SK-N-SH (cell line): ENCODE measurements at regions not wholly inside any gene's neighbourhood (a gene's known extent, or its start where the extent isn't known, plus 50 kb on each side); places are given as distances from the start of the nearest gene placed in this dataset.

Experiments
- CTCF ChIA-PET: fragments of 300-600, 350-600 bp; formaldehyde crosslinking; extraction: SDS; loops from one replicate; lab custom pipeline; 2021; lab: Yijun Ruan, JAX
- POLR2A ChIA-PET: fragments of 350-600 bp; sonication (Branson Sonifier 250); formaldehyde crosslinking; extraction: SDS; loops from one replicate; lab custom pipeline; 2020; ENCODE audit warnings: antibody characterized with exemption, inconsistent platforms; lab: Yijun Ruan, JAX
- DNase-seq: peaks from one replicate; pipeline ENCODE4 v3.0.0; 2012
- H2AFZ ChIP-seq: fragments of 200-600 bp; sonication (generic); 2 replicates; pipeline ENCODE4 v1.8.1; 2016; ENCODE audit warnings: antibody characterized with exemption, mild to moderate bottlenecking, low read depth
- H3F3A ChIP-seq: fragments of 200-600 bp; sonication (generic); replicated peaks from 2 replicates; pipeline ENCODE3; 2016; ENCODE audit warnings: antibody characterized with exemption, mild to moderate bottlenecking; ENCODE audit not compliant: insufficient read depth
- H3K27ac ChIP-seq, 2 experiments: fragments of 200-500 bp in 1 of 2; fragments of 200-600 bp in 1 of 2; sonication (Bioruptor generic) in 1 of 2; sonication (generic), shearing (Covaris generic) in 1 of 2; 2 replicates each; pipeline versions ENCODE4 v1.5.1 to v1.6.1; 2014 to 2016; ENCODE audit warnings: low read depth in 2 of 2, inconsistent platforms in 1 of 2, low read length in 1 of 2, mild to moderate bottlenecking in 1 of 2, mixed read lengths in 1 of 2
- H3K27me3 ChIP-seq: fragments of 200-600 bp; sonication (generic), shearing (Covaris generic); 2 replicates; pipeline ENCODE4 v1.6.1; 2016; ENCODE audit warnings: mixed run types; ENCODE audit not compliant: insufficient read depth
- H3K36me3 ChIP-seq, 2 experiments: fragments of 200-500 bp in 1 of 2; fragments of 200-600 bp in 1 of 2; sonication (Bioruptor generic) in 1 of 2; sonication (generic) in 1 of 2; replicated peaks in 1 of 2; 2 replicates each; pipeline versions ENCODE3 to v1.5.1; 2014 to 2016; ENCODE audit warnings: low read length in 1 of 2, mild to moderate bottlenecking in 1 of 2; ENCODE audit not compliant: insufficient read depth in 2 of 2, control insufficient read depth in 1 of 2
- H3K4me1 ChIP-seq, 2 experiments: fragments of 200-500 bp in 1 of 2; fragments of 200-600 bp in 1 of 2; sonication (Bioruptor generic) in 1 of 2; sonication (generic), shearing (Covaris generic) in 1 of 2; 2 replicates each; pipeline versions ENCODE4 v1.5.1 to v1.6.1; 2014 to 2016; ENCODE audit warnings: low read depth in 1 of 2, low read length in 1 of 2, mixed run types in 1 of 2; ENCODE audit not compliant: insufficient read depth in 2 of 2, control insufficient read depth in 1 of 2
- H3K4me2 ChIP-seq: fragments of 200-600 bp; sonication (generic), shearing (Covaris generic); 2 replicates; pipeline ENCODE4 v1.6.1; 2017; ENCODE audit warnings: mixed run types
- H3K4me3 ChIP-seq, 2 experiments: fragments of 200-500 bp in 1 of 2; fragments of 200-600 bp in 1 of 2; sonication (Bioruptor generic) in 1 of 2; sonication (generic), shearing (Covaris generic) in 1 of 2; 2 replicates each; pipeline versions ENCODE4 v1.5.1 to v1.8.1; 2014 to 2016; ENCODE audit warnings: low read depth in 2 of 2, inconsistent platforms in 1 of 2, low read length in 1 of 2, mild to moderate bottlenecking in 1 of 2, mixed read lengths in 1 of 2, moderate library complexity in 1 of 2
- H3K79me2 ChIP-seq: fragments of 200-600 bp; sonication (generic); 2 replicates; pipeline ENCODE4 v1.8.1; 2017; ENCODE audit warnings: mild to moderate bottlenecking; ENCODE audit not compliant: insufficient read depth
- H3K9ac ChIP-seq: fragments of 200-600 bp; sonication (generic); 2 replicates; pipeline ENCODE4 v1.6.1; 2017; ENCODE audit warnings: mixed run types
- H3K9me2 ChIP-seq: fragments of 200-600 bp; sonication (generic); 2 replicates; pipeline ENCODE4 v1.6.1; 2017; ENCODE audit warnings: mixed run types
- H3K9me3 ChIP-seq: fragments of 200-600 bp; sonication (generic); 2 replicates; pipeline ENCODE4 v1.6.1; 2017; ENCODE audit warnings: mixed run types, mild to moderate bottlenecking, moderate library complexity
- H4K20me1 ChIP-seq: fragments of 200-600 bp; sonication (generic); 2 replicates; pipeline ENCODE4 v1.6.1; 2017; ENCODE audit warnings: mild to moderate bottlenecking, mixed run types; ENCODE audit not compliant: insufficient read depth
- ELF1 ChIP-seq: IDR thresholded peaks from 2 replicates; pipeline ENCODE4 v1.4.0; 2012
- EP300 ChIP-seq, 2 experiments: IDR thresholded peaks; 2 replicates each; pipeline versions ENCODE4 v1.4.0 to v1.6.1; 2012; ENCODE audit warnings: borderline replicate concordance in 1 of 2, low read depth in 1 of 2, low read length in 1 of 2
- EZH2phosphoT487 ChIP-seq: fragments of 200-600 bp; sonication (generic); IDR thresholded peaks from 2 replicates; pipeline ENCODE4 v1.6.1; 2017; ENCODE audit warnings: low read depth, mixed run types, mild to moderate bottlenecking, antibody characterized with exemption, moderate library complexity, borderline replicate concordance
- FOSL2 ChIP-seq: IDR thresholded peaks from 2 replicates; pipeline ENCODE4 v1.4.0; 2012; ENCODE audit warnings: low read depth, mild to moderate bottlenecking, moderate library complexity, borderline replicate concordance
- FOXJ3 ChIP-seq: sonication (generic); formaldehyde crosslinking; IDR thresholded peaks from 2 replicates; pipeline ENCODE4 v1.5.1; 2020; ENCODE audit warnings: mild to moderate bottlenecking, missing genetic modification reagents
- GATA2 ChIP-seq: sonication (generic); formaldehyde crosslinking; IDR thresholded peaks from 2 replicates; pipeline ENCODE4 v1.5.0; 2020; ENCODE audit warnings: mild to moderate bottlenecking, missing genetic modification reagents
- MEF2A ChIP-seq: IDR thresholded peaks from 2 replicates; pipeline ENCODE4 v1.4.0; 2012; ENCODE audit warnings: low read depth, borderline replicate concordance
- MXI1 ChIP-seq: IDR thresholded peaks from 2 replicates; pipeline ENCODE4 v1.6.1; 2012; ENCODE audit warnings: mild to moderate bottlenecking, low read depth, low read length, improper control_type of control experiment
- NRF1 ChIP-seq: IDR thresholded peaks from 2 replicates; pipeline ENCODE4 v1.6.1; 2012; ENCODE audit warnings: low read depth, mild to moderate bottlenecking, low read length
- POLR2AphosphoS5 ChIP-seq: IDR thresholded peaks from 2 replicates; pipeline ENCODE4 v1.6.1; 2012; ENCODE audit warnings: low read depth, low read length
- RXRA ChIP-seq: IDR thresholded peaks from 2 replicates; pipeline ENCODE4 v1.4.0; 2012; ENCODE audit warnings: low read depth, mild to moderate bottlenecking, borderline replicate concordance
- SIN3A ChIP-seq: IDR thresholded peaks from 2 replicates; pipeline ENCODE4 v1.6.1; 2012; ENCODE audit warnings: low read depth, mild to moderate bottlenecking, low read length, moderate library complexity, borderline replicate concordance
- SMC3 ChIP-seq: IDR thresholded peaks from 2 replicates; pipeline ENCODE4 v1.6.1; 2012; ENCODE audit warnings: low read depth, low read length, improper control_type of control experiment
- TEAD4 ChIP-seq: IDR thresholded peaks from 2 replicates; pipeline ENCODE4 v1.4.0; 2012; ENCODE audit warnings: mild to moderate bottlenecking, borderline replicate concordance; ENCODE audit not compliant: insufficient read depth
- WGBS: methylation state at CpG from one replicate; pipeline ENCODE4 v1.1.6; 2017; ENCODE audit warnings: low lambda C conversion rate; 5-methylcytosine and 5-hydroxymethylcytosine counted together
- TF ChIP-seq, protein P1 (sequence below): IDR thresholded peaks from 2 replicates; pipeline ENCODE4 v1.4.0; 2012; ENCODE audit warnings: low read depth, borderline replicate concordance
- TF ChIP-seq, protein P2 (sequence below): fragments of 150-350 bp; IDR thresholded peaks from 2 replicates; pipeline ENCODE4 v1.6.1; 2017; ENCODE audit warnings: antibody characterized with exemption, low read length, low read depth, borderline replicate concordance
- TF ChIP-seq, protein P3 (sequence below): IDR thresholded peaks from 2 replicates; pipeline ENCODE4 v1.4.0; 2012; ENCODE audit warnings: low read depth
- TF ChIP-seq, protein P4 (sequence below): IDR thresholded peaks from 2 replicates; pipeline ENCODE4; 2012
- TF ChIP-seq, protein P5 (sequence below): IDR thresholded peaks from 2 replicates; pipeline ENCODE4 v1.6.1; 2012; ENCODE audit warnings: mild to moderate bottlenecking, low read depth, low read length, moderate library complexity
- TF ChIP-seq, protein P6 (sequence below): fragments of 200-600 bp; sonication (generic); IDR thresholded peaks from 2 replicates; pipeline ENCODE4 v1.6.1; 2017; ENCODE audit warnings: antibody characterized with exemption, mild to moderate bottlenecking, moderate library complexity

DNA sequence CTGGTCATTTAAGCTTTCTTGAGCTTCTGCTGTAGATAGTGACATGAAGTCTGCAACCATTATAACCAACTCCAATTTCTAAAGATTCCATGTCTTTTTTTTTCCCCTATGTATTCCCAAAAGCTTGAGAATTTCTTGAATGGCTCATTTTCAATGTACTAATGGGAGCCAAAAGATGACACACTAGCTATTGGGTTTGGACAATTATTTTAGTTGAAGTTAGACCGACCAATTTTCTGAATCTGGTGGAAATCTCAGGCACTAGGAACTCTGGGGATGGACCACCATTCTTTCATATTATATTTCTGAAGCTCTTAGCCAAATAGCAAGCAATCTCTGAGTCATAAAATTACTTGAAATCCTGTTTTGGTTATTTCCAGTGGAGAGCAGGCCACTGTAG is 617.4 kb upstream of the ADAMTS5 start:
- Histone ChIP-seq H3K79me2 (no peaks in the 10 kb centered on the region), H3K4me2 (no peak overlapping the region), H3K27ac (no peak overlapping the region), H3F3A (peaks cover 9% of the 10 kb centered on the region), H2AFZ (no peak overlapping the region), H3K9me2 (no peaks in the 10 kb centered on the region), H3K4me1 (no peaks in the 10 kb centered on the region; a peak in 1 of 4 replicates), H3K36me3 (no peaks in the 10 kb centered on the region), H3K9ac (no peak overlapping the region), H3K4me3 (no peak overlapping the region), H3K9me3 (no peaks in the 10 kb centered on the region), H4K20me1 (no peaks in the 10 kb centered on the region), H3K27me3 (no peaks in the 10 kb centered on the region)
- no peak for DNase-seq
- ChIA-PET CTCF (interaction anchor here (1.0 to 3.0 kb wide), 4 partner anchors 20 to 1160 kb away, joined by 3 to 14 read pairs (median 3); no protein-coding TSS in a partner anchor), POLR2A (no interaction called here)
- WGBS = 75% methylated on average over 1 of the region's 1 CpG
- TF ChIP-seq SIN3A = no peak
- TF ChIP-seq EZH2phosphoT487 = no peak
- TF ChIP-seq, protein P1, sequence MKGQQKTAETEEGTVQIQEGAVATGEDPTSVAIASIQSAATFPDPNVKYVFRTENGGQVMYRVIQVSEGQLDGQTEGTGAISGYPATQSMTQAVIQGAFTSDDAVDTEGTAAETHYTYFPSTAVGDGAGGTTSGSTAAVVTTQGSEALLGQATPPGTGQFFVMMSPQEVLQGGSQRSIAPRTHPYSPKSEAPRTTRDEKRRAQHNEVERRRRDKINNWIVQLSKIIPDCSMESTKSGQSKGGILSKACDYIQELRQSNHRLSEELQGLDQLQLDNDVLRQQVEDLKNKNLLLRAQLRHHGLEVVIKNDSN = no peak
- no peak for TF ChIP-seq RXRA
- TF ChIP-seq, protein P2, sequence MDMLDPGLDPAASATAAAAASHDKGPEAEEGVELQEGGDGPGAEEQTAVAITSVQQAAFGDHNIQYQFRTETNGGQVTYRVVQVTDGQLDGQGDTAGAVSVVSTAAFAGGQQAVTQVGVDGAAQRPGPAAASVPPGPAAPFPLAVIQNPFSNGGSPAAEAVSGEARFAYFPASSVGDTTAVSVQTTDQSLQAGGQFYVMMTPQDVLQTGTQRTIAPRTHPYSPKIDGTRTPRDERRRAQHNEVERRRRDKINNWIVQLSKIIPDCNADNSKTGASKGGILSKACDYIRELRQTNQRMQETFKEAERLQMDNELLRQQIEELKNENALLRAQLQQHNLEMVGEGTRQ = no peak
- TF ChIP-seq, protein P3, sequence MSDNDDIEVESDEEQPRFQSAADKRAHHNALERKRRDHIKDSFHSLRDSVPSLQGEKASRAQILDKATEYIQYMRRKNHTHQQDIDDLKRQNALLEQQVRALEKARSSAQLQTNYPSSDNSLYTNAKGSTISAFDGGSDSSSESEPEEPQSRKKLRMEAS = no peak
- no peak for TF ChIP-seq TEAD4
- TF ChIP-seq SMC3 = no peak
- no peak for TF ChIP-seq FOXJ3
- no peak for TF ChIP-seq MXI1
- no peak for TF ChIP-seq NRF1
- TF ChIP-seq, protein P4, sequence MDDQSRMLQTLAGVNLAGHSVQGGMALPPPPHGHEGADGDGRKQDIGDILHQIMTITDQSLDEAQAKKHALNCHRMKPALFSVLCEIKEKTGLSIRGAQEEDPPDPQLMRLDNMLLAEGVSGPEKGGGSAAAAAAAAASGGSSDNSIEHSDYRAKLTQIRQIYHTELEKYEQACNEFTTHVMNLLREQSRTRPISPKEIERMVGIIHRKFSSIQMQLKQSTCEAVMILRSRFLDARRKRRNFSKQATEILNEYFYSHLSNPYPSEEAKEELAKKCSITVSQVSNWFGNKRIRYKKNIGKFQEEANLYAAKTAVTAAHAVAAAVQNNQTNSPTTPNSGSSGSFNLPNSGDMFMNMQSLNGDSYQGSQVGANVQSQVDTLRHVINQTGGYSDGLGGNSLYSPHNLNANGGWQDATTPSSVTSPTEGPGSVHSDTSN = no peak
- TF ChIP-seq POLR2AphosphoS5 = no peak
- no peak for TF ChIP-seq FOSL2
- no peak for TF ChIP-seq MEF2A
- TF ChIP-seq EP300 (IDR thresholded peaks at IDR 0.05; ENCODE audit: borderline replicate concordance in 1 of 2, low read depth in 1 of 2, low read length in 1 of 2) = no peak
- no peak for TF ChIP-seq GATA2 (CRISPR knock-in tag)
- TF ChIP-seq, protein P5, sequence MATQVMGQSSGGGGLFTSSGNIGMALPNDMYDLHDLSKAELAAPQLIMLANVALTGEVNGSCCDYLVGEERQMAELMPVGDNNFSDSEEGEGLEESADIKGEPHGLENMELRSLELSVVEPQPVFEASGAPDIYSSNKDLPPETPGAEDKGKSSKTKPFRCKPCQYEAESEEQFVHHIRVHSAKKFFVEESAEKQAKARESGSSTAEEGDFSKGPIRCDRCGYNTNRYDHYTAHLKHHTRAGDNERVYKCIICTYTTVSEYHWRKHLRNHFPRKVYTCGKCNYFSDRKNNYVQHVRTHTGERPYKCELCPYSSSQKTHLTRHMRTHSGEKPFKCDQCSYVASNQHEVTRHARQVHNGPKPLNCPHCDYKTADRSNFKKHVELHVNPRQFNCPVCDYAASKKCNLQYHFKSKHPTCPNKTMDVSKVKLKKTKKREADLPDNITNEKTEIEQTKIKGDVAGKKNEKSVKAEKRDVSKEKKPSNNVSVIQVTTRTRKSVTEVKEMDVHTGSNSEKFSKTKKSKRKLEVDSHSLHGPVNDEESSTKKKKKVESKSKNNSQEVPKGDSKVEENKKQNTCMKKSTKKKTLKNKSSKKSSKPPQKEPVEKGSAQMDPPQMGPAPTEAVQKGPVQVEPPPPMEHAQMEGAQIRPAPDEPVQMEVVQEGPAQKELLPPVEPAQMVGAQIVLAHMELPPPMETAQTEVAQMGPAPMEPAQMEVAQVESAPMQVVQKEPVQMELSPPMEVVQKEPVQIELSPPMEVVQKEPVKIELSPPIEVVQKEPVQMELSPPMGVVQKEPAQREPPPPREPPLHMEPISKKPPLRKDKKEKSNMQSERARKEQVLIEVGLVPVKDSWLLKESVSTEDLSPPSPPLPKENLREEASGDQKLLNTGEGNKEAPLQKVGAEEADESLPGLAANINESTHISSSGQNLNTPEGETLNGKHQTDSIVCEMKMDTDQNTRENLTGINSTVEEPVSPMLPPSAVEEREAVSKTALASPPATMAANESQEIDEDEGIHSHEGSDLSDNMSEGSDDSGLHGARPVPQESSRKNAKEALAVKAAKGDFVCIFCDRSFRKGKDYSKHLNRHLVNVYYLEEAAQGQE = no peak
- TF ChIP-seq ELF1 = no peak
- TF ChIP-seq, protein P6, sequence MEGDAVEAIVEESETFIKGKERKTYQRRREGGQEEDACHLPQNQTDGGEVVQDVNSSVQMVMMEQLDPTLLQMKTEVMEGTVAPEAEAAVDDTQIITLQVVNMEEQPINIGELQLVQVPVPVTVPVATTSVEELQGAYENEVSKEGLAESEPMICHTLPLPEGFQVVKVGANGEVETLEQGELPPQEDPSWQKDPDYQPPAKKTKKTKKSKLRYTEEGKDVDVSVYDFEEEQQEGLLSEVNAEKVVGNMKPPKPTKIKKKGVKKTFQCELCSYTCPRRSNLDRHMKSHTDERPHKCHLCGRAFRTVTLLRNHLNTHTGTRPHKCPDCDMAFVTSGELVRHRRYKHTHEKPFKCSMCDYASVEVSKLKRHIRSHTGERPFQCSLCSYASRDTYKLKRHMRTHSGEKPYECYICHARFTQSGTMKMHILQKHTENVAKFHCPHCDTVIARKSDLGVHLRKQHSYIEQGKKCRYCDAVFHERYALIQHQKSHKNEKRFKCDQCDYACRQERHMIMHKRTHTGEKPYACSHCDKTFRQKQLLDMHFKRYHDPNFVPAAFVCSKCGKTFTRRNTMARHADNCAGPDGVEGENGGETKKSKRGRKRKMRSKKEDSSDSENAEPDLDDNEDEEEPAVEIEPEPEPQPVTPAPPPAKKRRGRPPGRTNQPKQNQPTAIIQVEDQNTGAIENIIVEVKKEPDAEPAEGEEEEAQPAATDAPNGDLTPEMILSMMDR = no peak
- TF ChIP-seq, all 33 proteins: peak for 0
